ENCODE measurements at regions not wholly inside any gene's neighbourhood (a gene's known extent, or its start where the extent isn't known, plus 50 kb on each side); places are given as distances from the start of the nearest gene placed in this dataset.

- H3K4me3 ChIP-seq (ENCODE audit: low read depth, low read length): no peak overlapping the region
- peak; percentile 21 for DNase-seq (ENCODE audit: low read depth)
- TF ChIP-seq CTCF (IDR thresholded peaks at IDR 0.05; ENCODE audit: insufficient read depth, low read depth, low read length, missing control alignments): no peak
Measured at GRCh38 chr15:78695046-78695671, 54.1 kb upstream of the CHRNB4 start.

GRCh38 chr15:78691851-78692421 is 50.9 kb upstream of the CHRNB4 start:
- DNase-seq (ENCODE audit: low read depth): no peak
- no peak overlapping the region for H3K4me3 ChIP-seq (ENCODE audit: low read depth, low read length)
- TF ChIP-seq CTCF (IDR thresholded peaks at IDR 0.05; ENCODE audit: insufficient read depth, low read depth, low read length, missing control alignments): no peak

DNA sequence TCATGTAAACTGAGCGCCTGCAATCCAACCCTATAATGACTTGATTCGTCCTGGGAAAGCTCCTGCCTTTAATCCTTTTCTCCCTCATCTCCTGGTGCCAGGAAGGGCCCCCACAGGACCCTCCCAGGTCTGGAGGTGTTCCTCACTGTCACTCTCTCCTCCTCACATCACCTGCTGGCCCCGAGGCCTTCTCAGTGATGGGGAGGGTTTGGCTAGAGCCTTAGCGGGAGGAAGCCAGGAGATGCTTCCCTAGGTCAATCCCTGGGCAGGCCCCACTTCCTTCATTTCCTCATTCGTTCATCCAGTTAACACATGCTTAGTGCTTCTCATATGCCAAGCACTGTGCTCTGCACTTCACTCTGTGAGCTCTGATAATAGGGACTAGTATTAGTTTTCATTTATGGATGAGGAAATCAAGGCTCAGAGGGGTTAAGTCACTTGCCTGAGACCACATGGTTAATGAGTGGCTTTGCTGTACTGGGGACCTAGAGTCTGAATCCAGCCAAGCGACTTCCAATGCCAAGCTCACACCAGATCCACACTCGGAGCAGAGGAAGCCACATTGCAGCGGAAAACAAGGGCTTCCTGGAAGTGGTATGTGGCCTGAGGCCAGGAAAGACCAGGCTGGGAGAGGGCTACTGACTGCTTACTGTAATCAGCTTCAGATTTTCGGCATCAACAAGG is 50.3 kb upstream of the CHRNB4 start:
- no peak for TF ChIP-seq CTCF (IDR thresholded peaks at IDR 0.05; ENCODE audit: insufficient read depth, low read depth, low read length, missing control alignments)
- no peak overlapping the region for H3K4me3 ChIP-seq (ENCODE audit: low read depth, low read length)
- no peak for DNase-seq (ENCODE audit: low read depth)

Measured in GM12865 (cell line).